Kidney epithelial cell (primary cell): ENCODE measurements at regions not wholly inside any gene's neighbourhood (a gene's known extent, or its start where the extent isn't known, plus 50 kb on each side); places are given as distances from the start of the nearest gene placed in this dataset.

Experiments used
- DNase-seq: peaks from one replicate; pipeline ENCODE4 v3.0.0-alpha.2; 2010; ENCODE audit warnings: low read depth
- H3K27me3 ChIP-seq: 2 replicates; pipeline ENCODE4 v1.6.0; 2011; ENCODE audit warnings: low read length; ENCODE audit not compliant: control insufficient read depth, insufficient read depth
- H3K36me3 ChIP-seq: 2 replicates; pipeline ENCODE4 v1.5.1; 2011; ENCODE audit warnings: low read length; ENCODE audit not compliant: control insufficient read depth, insufficient read depth
- H3K4me3 ChIP-seq: 2 replicates; pipeline ENCODE4 v1.5.1; 2011; ENCODE audit warnings: low read depth, mild to moderate bottlenecking, control low read depth, low read length
- CTCF ChIP-seq: IDR thresholded peaks from 2 replicates; pipeline ENCODE4 v1.5.1; 2011; ENCODE audit warnings: mild to moderate bottlenecking, moderate library complexity, low read length, control low read depth, inconsistent platforms; ENCODE audit not compliant: insufficient read depth, poor library complexity, severe bottlenecking

DNA sequence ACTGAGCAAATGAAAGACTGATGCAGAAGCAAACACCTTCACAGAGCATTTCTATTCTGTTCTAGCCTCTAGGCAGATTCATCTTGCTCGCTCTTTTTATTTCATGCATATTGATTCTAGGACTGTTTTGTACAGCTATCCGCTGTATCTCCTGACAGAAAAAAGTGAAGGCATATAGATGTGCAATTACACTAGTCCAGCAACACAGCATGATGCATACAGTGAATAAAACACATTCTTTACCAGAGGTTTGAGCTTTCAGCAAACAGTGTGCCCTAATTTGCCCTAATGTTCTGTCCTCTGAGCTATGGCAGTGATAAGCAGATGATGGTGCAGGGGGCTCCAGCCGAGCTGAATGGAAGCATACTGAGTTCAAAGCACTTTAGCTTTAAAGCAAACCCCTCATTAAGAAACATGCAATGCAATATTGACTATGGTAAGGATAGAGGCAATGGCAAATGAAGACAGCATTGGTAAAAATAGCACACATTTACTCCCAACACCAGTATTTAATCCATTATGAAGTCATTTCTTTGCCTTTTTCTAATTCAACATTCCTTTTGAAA is 141.2 kb upstream of the RGPD4 start:
- H3K4me3 ChIP-seq, result no peak overlapping the region

GRCh38 chr2:107687073-107687472 is 139.6 kb upstream of the RGPD4 start:
- H3K4me3 ChIP-seq, result no peak overlapping the region
- no peaks in the 10 kb centered on the region for H3K27me3 ChIP-seq
- H3K36me3 ChIP-seq, result no peaks in the 10 kb centered on the region
- DNase-seq, result no peak
- TF ChIP-seq CTCF, result no peak

More for the DNA sequence above, 141.2 kb upstream of the RGPD4 start:
- H3K36me3 ChIP-seq, result no peaks in the 10 kb centered on the region
- no peak for TF ChIP-seq CTCF
- no peaks in the 10 kb centered on the region for H3K27me3 ChIP-seq
- DNase-seq, result no peak

DNA sequence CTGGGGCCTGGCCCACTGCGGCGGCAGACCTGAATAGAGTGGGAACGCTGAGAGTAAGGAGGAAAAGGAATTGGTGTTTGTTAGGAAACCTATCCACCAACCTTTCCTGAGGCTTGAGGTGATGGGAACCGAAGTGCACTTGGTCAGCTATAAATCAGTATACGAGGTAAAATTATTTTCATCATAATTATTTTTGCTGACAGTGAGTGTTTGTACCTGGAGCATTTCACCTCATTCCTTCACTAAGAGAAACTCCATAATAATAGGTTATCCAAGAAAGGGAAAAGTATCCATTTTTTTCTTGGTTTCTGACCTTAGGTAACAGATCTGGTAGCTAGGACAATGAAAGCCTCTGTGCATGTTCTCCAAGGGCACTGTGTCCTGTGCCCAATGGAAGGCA is 138.6 kb upstream of the RGPD4 start:
- no peaks in the 10 kb centered on the region for H3K36me3 ChIP-seq
- no peaks in the 10 kb centered on the region for H3K27me3 ChIP-seq
- no peak for TF ChIP-seq CTCF

DNA sequence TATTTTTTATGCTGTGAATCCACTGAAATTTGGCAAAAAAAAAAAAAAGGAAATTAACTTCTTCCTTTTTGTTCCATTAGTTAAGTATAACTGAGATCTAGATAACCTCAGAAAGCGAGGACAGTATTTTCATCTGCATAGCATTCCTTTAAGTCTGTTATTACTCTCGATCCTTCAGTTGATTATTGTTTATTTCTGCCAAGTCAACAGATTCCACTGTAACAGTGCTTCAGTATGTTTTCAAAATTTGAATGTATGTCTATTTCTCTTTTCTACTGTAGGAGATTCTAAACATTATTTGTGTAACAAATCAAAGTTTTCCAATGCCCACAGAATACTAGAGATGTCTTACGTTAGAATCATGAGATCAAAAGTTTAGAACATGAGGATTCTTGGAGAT is 133.1 kb upstream of the RGPD4 start:
- Histone ChIP-seq H3K27me3 (no peaks in the 10 kb centered on the region), H3K4me3 (no peak overlapping the region), H3K36me3 (no peaks in the 10 kb centered on the region)
- TF ChIP-seq CTCF, result no peak
- no peak for DNase-seq

More for the DNA sequence above, 138.6 kb upstream of the RGPD4 start:
- H3K4me3 ChIP-seq, result no peak overlapping the region
- no peak for DNase-seq

DNA sequence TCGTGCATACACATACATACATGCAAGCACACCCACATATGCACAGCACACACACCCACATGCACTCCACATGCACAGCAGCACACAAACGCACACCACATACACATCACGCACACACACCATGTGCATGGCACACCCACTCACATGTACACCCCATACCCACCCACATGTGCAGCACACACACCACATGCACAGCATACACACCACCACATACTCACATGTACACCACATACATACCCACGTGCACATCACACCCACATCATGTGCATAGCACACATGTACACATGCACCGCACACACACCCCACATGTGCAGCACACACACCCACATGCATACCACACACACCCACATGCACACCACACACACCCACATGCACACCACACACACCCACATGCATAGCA is 132.0 kb upstream of the RGPD4 start:
- no peaks in the 10 kb centered on the region for H3K36me3 ChIP-seq
- no peak for TF ChIP-seq CTCF
- no peak for DNase-seq
- no peaks in the 10 kb centered on the region for H3K27me3 ChIP-seq
- H3K4me3 ChIP-seq, result no peak overlapping the region

DNA sequence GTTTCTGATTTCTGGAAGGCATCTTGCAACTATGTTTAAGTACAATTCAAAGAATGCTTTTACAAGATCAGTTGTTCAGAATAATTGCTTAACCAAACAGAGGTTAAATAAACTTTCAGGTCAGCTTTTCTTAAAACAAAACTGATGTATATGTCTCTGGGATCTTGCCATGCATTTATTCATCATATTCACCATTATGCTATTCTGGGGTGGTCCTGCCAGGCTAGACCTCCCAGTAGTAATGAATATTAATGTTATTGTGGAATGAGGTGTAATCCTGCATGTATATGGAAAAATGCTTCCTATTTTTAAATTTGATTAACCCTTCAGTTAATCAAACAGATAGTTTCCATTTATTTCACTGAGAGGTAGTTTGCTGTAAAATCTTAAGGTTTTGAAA is 129.3 kb upstream of the RGPD4 start:
- no peak for TF ChIP-seq CTCF
- H3K4me3 ChIP-seq, result no peak overlapping the region
- H3K36me3 ChIP-seq, result no peaks in the 10 kb centered on the region
- DNase-seq, result no peak
- no peaks in the 10 kb centered on the region for H3K27me3 ChIP-seq
